Pulmonary artery endothelial cell (primary cell): ENCODE measurements at regions not wholly inside any gene's neighbourhood (a gene's known extent, or its start where the extent isn't known, plus 50 kb on each side); places are given as distances from the start of the nearest gene placed in this dataset.

ENCODE experiments used
- DNase-seq: peaks from one replicate; pipeline ENCODE4 v3.0.0-alpha.2; 2011; ENCODE audit warnings: low read depth, low spot score

DNA sequence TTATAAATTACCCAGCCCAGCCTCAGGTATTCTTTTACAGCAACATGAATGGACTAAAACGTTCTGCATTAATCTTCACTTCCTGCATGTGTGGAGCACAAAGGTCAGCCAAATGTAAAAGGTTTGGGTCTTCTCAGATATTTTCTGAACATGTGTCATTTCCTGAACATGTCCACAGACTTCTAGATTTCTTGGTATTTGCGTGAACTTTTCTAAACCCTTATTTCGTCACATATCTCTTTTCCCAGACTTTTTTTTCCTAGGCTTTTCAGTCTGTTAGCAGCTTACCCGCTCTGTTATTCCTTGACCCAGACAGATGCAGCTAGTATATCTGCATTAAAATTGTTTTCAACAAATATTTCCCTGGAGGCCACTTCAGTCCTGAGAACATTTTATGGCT, 57.3 kb upstream of the USP51 start:
- peak; percentile 35 for DNase-seq
